GM18508 (cell line): ENCODE measurements at regions not wholly inside any gene's neighbourhood (a gene's known extent, or its start where the extent isn't known, plus 50 kb on each side); places are given as distances from the start of the nearest gene placed in this dataset.

Experiments used
- ATAC-seq: cut with Tn5 transposase; IDR thresholded peaks from one replicate; pipeline ENCODE4 v1.9.1; 2021; ENCODE audit warnings: moderate number of reproducible peaks; ENCODE audit not compliant: insufficient read depth, unreplicated experiment

DNA sequence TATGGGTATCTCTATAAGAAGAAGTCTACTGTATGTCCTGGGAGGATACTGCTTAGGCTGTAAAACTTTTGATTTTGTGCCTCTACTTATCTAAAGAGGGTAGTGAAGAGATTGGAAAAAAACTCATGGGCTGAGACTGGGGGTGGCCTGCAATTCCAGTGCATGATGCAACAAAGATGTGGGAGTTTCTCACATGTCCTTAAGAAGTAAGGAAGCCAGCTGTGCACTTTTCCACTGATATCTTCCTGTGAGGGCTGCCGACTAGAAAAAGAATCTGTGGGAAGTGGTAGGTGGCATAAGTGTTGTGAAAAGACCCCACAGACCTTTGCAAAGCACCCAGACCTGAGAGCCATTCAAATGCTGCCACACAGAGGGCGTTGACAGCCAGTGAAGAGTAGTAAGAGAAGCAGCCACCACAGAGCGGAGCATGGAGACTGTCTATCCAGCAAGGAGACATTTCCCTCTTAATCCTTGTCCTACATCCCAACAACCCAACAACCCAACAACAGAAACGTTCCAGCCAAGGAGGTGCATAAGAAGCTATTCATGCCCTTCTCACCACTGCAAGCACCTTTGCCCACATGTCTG is 65.1 kb downstream of the PFDN4 start:
- ATAC-seq = no peak

GRCh38 chr20:54275359-54276111 is 67.6 kb downstream of the PFDN4 start:
- ATAC-seq = no peak

DNA sequence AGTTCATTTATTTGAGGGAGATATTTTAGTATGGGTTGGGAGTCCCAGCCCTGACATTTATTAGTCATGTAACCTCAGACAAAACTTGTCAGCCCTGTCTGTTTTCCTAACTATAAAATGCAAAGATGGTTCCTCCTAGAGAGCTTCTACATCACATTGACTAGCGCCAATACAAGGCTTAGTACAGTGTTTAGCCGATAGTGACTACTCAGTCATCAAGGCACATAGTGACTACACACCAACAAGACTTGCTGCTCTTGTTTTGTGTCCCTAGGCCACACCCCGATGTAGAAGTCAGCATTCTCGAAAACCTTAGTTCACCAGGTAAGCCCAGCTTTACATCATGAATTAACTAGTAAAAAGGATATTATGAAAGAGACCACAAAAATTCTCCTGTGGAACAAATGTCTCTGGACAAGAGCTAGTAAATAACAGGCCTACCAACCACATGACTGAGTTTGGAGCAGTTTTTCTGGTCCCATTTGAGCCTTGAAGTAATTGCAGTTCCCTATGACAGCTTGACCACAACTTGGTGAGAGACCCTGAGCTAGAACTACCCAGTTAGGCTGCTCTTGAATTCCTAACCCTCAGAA is 68.8 kb downstream of the PFDN4 start:
- no peak for ATAC-seq

- no peak for ATAC-seq
Observed at GRCh38 chr20:54278262-54278661, 70.4 kb downstream of the PFDN4 start.

DNA sequence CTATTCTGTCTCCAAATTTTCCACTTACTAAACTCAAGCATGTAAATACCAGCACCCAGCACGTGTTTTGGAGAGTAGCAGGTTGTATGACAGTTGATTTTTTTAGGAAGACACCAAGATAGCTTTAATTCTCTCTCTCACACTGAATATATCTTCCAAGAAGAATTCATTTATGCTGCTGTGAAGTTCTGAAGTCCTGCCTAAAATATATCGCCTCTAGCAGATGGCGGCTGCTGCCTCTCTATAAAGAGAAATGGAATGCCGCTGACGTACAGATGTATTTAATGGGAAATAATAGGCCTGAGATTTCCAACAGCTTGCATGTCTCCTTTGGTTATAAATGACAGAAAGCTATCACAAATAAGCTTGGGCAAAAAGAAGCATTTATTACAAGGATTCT is 74.7 kb downstream of the PFDN4 start:
- no peak for ATAC-seq

- no peak for ATAC-seq
Observed at GRCh38 chr20:54283253-54283652, 75.4 kb downstream of the PFDN4 start.

DNA sequence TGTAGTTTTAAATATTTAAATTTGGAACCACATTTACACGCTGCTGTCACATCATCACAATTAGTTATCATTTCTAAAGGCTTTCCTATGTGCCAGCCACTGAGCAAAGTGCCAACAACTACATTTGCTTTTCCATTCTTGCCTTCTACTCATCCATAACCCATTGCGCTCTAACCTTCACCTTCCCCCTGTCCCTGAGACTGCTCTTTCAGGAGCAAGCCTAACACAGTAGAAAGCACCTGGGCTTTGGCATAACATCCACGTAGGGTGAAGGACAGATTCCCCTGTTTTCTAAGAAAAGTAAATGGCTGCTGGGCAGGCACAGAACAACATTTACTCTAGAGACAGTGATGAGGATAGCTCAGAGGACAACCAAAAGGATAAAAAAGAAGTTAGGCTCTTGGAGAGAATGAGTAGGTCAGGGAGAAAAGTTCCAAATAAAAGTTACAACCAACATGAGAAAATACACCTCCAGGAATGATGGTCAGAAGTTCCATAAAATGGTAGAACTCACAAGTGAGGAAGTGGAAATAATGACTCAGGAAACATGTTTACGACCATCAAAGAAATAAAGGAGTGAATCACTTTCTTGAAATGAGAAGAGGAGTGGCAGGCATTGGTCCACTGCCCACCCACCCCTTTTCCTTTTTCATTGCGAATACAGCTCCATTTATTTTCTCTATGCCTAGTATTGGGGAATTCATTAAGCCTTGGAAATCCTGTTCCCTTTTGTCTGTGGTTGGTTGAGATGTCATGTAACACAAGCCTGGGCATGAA is 77.2 kb downstream of the PFDN4 start:
- ATAC-seq = no peak

DNA sequence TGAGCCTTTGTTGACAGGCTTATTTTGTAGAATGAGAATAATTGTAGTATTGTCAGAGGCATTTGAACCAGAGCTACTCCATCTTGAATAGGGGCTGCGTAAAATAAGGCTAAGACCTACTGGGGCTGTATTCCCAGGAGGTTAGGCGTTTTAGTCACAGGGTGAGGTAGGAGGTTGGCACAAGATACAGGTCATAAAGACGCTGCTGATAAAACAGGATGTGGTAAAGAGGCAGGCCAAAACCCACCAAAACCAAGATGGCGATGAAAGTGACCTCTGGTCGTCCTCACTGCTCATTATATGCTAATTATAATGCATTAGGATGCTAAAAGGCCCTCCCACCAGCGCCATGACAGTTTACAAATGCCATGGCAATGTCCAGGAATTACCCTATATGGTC is 82.7 kb downstream of the PFDN4 start:
- ATAC-seq = no peak

DNA sequence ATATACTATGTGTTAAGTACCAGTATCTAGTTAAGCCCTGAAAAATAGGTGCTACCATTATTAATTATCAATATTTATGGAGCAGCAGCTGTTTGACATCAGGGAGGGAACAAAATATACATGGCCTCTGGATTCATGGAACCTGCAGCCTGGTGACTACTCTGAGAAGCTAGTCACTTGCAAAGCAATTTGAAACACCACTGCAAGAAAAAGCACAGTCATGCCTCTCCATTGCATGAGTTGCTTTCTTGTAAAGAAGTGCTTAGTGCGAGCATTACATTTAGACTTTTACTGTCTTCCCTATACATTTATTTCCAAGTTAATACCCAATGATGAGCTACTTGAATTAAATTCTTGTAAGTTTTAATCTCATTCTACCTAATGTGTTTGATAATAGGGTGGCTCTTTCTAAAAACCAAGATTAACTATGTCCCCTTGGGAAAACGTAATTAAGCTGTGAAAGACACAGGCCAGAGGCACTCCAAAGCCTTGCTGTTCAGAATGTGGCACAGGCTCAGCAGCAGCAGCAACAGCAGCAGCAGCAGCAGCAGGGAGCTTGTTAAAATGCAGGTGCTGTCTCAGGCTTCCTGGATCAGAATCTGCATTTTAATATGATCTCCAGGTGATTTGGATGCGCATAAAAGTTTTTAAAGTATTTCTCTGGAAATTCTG is 83.6 kb downstream of the PFDN4 start:
- ATAC-seq = no peak

DNA sequence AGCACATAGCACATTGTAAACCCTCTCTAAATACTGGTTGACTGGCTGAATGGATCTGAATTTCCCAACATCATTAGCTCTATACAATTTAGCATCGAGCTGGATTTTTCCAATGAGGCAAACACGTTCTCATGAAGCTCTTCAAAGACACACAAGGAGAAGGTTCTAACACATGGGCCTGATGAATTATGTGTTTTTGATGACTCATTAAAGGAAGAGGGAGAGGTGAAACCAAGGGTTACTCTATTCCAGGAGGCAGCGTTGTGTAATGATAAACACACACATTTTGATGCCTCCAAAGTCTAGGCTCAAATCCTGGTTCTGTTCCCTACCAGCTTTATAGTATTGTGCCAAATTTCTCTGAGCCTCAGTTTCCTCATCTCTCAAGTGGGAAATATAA is 84.3 kb downstream of the PFDN4 start:
- ATAC-seq = no peak

DNA sequence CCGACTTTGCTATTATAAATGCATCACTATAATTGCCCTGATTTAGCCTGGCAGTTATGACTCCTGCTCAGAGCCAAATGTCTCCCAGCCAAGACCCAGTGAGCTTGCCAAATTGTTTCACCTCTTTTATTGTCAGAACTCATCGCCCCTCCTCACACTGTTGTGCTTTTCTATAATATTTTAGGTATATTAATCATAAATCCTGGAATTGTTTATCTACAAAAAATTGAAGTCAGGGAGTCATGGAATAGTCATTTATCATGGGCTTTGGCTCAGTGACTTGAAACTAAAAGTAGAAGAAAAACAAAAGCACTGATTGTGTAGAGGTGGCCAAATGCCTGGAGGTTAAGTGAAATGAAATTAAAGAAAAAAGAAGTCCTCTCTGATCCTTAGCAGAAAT is 85.6 kb downstream of the PFDN4 start:
- ATAC-seq = no peak

GRCh38 chr20:54294094-54294493 is 86.2 kb downstream of the PFDN4 start:
- ATAC-seq = no peak

DNA sequence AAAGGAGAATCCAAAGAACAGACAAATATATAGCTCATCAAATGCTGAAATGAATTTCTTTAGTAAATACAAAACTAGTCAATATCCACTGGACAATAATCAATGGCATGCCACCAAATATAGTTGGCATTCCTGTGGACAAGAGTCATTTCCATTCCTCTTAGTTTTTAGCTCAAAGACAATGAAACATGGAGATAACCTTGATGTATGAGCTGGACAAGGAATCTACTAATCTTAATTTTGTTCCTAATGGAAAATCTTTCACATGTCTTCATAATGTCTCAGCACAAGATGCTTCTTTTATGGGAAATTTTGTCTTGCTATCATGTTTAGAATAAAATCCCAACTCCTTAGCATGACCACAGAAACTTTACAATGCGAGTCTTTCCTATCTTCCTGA is 87.8 kb downstream of the PFDN4 start:
- ATAC-seq = no peak

GRCh38 chr20:54305421-54305820 is 97.5 kb downstream of the PFDN4 start:
- ATAC-seq = no peak

DNA sequence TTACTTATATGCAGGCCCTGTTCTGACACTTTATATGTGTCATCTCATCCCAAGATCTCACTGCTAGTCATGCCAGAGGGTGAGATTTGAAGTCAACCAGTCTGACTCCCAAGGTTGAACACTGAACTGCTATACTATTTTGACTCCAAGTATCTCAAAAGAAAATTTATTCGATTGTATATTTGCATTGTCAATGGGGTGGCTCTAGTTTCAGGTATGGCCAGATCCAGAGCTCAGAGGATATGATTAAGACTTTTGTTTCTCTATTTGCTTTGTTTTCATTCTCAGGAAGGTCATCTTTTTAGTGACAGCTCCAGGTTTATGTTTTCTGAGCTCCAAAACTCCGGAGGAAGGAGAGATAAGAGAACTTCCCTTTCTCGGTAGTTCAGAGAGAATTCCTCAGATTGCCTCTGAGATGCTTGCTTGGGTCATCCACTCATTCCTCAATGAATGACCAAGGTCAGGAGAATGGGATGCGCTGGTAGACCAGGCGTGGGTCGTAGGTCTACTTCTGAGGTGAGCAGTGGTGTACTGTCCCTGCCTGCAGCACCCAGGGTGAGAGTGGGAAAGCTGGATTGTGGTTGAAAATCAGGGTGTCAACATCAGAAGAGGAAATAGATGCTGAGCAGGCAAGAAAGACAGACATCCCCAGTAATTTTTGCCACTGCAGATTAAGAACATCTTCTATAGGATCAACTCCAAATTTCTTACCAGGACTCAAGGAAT is 99.3 kb downstream of the PFDN4 start:
- ATAC-seq = no peak

DNA sequence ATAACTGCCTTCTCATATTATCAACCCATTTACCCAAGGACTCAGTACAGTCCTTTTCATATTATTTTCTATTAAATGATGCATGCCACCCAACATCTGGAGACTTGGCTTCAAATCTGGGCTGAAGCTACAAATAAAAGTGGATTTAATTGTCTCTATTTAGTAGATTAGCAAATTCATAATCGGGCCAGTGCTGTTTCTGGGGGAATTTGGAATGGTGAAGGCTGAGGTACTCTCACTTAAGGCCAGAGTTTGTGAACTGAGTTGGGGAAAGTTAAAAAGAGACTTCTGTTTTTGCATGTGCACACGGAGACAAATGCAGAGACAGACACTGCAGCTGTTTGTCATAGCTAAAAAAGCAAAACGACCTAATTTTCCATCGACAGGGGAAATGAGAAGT is 100.9 kb downstream of the PFDN4 start:
- no peak for ATAC-seq

DNA sequence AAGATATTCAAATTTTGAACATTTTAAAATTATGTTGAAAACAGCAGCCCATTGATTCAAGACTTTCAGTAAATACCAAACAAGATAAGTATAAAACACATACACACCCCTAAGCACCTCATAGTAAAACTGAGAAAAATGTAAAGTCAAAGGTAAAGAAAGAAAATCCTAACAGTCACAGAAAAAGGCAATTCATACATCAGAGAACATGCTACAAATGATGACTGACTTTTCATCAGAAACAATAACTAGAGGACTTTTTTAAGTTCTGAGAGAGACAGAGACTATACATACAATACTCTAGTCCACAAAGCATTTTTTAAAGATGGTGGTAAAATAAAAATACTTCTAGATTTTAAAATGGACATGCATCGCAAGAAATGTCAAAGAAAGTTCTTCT is 111.0 kb downstream of the PFDN4 start:
- no peak for ATAC-seq

DNA sequence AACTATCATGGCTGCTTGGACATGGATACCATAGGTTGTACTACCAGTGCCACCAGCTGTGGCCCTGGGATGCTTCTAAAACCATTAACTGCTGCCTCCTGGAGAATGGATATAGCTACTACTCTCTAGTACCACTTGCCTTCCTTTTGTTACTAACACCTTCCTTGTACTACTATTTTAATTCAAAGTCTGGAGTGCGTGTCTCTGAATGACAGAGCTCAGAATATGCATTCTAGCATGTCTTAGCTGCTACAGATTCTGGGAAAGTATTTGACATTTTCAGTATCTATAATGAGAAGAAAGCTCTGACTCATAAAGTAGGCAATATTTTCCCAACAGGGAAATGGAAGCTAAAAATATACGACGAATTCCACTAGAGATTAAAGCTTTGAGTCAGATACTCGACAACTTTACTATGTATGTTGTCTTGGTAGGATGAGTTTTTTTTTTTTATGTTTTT is 112.3 kb downstream of the PFDN4 start:
- no peak for ATAC-seq

DNA sequence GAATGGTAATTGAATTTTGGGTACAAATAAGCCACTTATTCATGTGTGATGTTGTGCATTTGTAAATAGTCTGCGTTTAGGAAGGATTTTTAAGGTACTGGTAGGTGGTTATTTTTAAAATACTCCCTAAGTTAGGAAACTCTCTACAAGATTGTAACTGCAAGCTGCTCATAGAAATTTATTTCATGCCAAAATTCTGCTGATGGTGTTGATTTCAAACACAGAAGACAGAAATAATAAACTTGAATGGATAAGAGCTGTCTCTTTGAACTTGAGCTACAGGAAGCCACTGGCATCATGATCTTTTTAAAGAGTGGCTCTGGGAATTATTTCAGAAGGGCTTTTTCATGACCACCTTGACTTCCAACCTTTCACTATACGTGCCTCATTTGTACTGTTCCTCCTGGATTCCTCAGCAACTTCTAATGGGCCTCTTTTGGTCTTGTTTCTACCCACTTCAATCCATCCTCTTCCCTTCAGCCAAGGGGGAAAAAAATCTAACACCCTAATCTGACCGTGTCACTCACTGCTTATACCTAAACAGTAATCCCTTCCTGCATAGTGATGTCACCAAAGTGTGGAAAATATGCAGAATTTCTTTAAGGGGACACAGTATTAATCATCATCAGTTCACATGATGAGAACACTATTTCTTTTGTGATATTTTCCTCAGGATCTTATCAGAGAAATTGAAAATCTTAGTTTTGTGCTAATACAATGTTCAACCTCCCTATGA is 113.6 kb downstream of the PFDN4 start:
- no peak for ATAC-seq
